ENCODE measurements at regions not wholly inside any gene's neighbourhood (a gene's known extent, or its start where the extent isn't known, plus 50 kb on each side); places are given as distances from the start of the nearest gene placed in this dataset.

DNA sequence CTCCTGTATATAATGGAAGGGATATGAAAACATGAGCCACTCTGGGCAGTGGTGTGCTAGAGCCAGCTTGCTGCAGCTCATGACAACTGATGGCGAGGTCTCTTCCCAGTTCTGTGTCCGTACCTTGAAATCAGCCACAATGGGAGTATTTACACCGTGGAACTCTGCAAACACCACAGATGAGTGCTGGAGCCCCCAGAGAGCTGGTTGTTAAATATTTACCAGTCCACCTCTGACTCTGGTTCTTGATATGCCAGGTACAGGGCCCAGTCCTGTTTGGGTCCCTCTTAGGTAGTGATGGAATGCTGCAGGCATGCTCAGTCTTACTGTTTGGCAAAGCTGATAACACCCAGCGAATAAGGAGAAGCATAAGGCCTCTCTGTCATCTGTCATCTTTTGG is 116.1 kb upstream of the GLI2 start:
- TF ChIP-seq, protein P1, sequence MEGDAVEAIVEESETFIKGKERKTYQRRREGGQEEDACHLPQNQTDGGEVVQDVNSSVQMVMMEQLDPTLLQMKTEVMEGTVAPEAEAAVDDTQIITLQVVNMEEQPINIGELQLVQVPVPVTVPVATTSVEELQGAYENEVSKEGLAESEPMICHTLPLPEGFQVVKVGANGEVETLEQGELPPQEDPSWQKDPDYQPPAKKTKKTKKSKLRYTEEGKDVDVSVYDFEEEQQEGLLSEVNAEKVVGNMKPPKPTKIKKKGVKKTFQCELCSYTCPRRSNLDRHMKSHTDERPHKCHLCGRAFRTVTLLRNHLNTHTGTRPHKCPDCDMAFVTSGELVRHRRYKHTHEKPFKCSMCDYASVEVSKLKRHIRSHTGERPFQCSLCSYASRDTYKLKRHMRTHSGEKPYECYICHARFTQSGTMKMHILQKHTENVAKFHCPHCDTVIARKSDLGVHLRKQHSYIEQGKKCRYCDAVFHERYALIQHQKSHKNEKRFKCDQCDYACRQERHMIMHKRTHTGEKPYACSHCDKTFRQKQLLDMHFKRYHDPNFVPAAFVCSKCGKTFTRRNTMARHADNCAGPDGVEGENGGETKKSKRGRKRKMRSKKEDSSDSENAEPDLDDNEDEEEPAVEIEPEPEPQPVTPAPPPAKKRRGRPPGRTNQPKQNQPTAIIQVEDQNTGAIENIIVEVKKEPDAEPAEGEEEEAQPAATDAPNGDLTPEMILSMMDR (IDR thresholded peaks at IDR 0.05) = no peak
- no peak for TF ChIP-seq POLR2A (IDR thresholded peaks at IDR 0.05)
